ENCODE measurements at regions not wholly inside any gene's neighbourhood (a gene's known extent, or its start where the extent isn't known, plus 50 kb on each side); places are given as distances from the start of the nearest gene placed in this dataset.

DNA sequence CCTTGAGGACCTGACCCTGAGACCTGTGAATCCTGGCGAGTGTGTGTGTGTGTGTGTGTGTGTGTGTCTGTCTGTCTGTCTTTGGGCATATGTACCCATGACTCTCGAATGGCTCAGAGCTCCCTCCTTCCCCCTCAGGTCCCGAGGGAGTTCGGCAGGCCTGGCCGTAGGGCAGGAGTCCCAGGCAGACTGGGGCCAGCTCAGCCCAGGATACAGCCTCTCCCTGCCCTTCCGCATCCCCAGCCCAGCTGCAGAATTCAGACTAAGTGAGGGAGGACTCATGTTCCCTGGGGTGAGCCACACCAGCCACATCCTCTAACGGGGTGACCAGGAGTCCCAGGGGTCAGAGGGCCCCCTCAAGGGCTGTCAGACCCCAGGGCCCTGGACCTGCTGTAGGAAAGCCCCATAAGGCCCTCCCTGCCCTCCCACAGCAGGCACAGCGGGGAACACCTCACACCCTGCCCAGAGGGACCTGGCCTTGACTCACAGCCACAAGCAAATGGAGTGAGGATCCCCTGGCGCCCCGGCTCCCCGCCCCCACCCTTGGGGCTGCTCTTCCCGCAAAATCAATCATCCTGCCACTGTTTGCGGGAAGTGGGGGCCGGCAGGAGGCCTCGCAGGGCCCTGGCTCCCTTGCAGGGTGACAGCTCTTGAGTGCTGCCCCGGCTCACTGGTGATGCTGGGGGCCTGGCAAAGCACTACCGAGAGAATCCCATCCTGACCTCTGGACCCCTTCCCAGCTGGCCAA lies 101.7 kb upstream of the CASZ1 start:
- no peak for DNase-seq

DNA sequence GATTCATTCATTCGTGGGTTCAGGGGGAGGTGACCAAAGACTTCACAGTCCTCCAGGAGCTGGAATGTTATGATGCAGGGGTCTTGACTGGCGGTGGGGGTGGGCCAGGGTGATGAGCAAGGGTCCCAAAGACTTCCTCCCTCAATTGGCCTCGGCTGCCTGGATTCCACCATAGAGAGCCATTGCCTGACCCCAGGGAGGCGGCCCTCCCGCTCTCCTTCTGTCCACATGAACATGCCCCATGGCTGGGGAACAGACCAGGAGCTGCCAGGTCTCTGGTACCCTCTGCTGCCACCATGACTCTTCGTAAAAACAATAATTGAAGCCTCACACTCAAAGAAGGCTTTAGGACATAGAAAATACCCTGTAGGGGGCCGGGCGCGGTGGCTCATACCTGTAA lies 102.5 kb upstream of the CASZ1 start:
- no peak for DNase-seq

DNA sequence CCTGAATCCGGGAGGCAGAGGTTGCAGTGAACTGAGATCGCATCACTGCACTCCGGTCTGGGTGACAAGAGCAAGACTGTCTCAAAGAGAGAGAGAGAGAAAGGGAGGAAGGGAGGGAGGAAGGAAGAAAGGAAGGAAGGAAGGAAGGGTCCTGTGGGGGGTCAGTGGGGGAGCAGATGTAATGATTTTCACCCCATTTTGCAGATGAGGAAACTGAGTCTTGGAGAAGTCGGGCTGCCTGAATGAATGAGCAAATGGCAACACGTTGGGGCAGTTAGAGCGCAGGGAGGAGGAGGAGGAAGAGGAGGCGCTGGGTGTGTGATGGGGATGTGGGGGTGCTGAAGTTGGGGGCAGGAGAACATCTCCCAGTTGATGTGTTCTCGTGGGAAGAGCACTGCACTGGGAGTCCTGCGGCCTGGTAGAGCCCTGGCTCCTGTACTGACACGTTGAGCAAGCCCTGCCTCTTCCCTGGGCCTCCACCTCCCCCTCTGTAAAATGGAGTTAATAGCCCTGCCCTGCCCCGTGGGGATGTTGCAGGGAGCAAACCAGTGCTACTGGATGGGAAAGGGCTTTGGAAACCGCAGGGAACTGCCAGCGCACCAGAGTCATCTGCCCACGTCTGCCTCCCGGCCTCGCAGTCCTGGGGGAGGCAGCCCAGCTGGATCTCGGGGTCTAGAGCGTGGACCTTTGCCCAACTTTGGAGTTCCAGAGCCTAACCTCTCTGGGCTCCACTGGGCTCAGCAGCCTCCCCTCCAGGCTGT lies 103.2 kb upstream of the CASZ1 start:
- DNase-seq = no peak

DNA sequence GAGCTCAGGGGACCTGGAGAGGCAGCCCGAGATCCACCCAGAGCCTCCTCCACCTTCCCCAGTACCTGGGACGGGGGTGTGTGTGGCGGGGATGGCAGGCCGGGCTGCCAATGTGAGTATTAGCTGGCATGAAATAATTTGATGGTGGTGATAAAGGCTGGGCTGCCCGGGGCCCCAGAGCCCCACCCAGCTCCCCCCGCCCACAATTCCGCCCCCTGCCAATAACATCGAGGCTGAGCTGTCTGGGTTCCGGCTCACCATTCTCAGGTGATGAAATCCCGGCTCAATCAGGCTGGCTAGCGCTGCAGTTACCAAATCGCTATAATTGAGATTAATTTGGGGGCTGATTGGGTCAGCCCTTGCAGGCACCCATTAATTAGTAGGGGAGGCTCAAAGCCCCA lies 103.8 kb upstream of the CASZ1 start:
- DNase-seq = no peak

DNA sequence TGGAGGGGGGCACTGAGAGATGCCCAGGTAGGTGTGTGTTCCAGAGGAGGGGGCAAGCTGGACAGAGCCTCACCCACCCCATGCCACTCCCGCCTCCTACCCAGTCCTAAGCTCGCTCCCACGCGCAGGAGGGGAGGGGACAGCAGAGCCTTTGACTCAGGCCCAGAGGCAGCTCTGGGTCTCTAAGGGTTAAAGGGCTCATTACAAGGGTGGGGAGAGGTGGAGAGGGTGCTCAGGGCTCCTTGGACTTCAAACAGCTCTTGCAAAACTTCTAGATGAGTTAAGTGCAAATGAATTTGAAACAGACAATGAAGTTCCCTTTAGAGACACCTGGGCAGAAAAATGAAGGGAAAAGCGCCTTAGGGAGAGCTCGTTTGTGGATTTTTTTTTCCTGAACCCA lies 104.2 kb upstream of the CASZ1 start:
- no peak for DNase-seq

DNA sequence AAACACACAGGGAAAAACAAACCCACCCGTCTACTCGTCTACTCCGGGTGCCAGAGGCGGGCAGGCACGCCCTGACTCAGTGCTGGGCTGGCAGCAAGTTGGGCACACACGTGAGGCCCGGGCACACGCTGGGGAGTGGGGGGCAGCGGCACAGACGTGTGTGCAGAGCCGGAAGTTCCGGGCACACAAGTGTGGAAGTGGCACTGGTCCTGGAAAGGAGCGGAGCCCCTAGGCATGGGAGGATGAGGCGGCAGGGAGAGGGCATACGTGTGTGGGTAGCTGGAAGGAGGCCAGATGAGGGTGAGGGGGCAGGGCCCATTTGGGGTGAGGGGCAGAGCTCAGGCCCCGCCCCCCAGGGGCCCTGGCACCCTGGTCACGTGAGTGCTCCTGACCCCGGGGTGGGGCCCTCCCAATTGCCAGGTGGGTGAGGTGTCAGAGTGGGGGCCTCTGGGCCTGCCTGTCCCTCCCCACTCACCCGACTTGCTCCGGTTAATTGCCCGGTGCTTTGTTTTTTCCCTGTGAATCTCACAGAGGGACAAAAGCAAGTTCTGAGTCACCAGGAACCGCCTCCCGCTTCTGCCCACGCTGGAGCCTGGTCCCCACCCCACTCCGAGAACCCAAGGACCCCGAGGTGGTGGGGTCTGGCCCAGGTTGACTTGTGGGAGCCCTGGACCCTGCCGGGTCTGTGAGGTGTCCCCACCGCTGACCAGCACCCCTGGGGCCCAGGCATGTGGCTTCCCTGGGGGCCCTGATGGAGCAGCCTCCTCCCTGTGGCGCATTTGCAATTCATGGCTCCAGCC lies 104.8 kb upstream of the CASZ1 start:
- no peak for DNase-seq

DNA sequence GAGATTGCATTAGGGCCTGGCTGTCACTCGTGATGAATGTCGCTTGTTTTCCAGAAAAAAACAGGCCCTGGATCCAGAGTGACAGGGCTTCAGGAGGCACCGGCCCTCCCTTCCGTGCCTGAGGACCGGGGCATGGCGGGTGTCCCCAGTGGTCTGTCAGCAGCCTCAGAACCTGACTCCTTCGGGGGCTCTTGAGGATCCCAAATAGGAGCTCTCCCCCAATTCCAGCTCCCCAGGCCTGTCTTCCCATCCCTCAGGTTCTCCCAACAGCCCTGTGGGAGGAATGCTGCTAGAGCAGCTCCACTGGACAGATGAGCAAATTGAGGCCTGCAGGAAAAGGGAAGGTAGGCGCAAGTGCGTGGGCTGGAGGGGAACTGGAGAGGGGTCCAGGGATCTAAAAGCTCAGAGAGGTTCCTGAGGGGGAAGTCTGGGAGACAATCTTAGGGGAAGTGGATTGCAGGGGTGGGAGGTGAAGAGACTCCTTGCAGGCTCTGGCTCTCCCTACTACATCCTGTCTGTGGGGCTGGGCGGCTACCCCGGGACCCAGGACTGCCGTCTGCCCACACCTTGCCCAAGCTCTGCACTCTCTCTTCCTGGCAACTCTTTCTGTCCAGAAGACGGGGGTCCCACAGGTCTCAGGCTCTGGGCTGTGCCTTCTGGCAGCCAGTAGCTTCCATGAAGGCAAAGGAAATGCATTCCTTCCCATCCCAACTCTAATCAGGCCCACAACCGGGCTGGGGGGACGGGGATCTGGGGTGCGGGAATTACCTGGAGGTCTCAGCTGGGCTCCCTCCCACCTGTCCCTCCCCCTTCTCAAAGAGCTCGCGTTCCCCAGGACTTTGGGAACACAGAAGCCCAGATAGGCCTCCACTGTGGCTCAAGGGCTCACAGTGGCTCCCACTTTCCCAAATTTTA lies 105.7 kb upstream of the CASZ1 start:
- DNase-seq = no peak

DNA sequence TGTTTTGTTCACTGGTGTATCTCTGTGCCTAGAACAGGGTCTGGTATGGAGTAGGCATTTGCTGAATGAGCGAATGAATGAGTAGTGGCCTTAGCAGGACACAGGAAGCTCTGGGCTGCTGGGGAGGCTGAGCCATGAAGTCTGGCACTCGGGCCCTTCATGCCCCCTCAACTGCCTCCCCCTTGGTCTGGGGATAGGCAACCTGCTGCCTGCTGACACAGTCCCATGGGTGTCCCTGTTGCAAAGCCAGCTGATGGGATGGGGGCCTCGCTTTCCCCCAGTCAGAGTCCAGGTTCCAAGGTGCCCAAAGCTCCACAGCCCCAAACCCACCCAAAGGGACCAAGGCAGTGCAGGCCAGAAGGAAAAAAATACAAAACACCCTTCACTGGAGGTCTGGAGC lies 107.0 kb upstream of the CASZ1 start:
- no peak for DNase-seq

DNA sequence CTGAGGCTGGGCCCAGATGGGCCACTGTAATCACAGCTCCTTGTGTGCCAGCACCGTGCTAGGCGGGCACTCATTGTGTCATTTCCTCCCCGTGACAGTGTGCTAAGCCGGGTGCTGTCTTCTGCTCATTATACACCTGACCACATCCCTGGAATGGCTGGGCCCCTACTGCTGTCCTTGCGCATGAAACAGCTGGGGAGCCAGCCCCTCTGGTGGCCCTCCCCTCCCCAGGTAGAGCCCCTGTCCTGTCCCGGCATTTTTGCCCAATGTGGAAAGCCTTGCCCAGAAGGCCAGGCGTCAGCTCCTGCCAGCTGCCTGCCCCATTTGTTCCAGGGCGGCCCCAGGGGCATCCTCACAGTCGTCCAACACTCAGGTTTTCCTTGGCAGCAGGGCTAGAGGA lies 107.4 kb upstream of the CASZ1 start:
- DNase-seq = no peak

DNA sequence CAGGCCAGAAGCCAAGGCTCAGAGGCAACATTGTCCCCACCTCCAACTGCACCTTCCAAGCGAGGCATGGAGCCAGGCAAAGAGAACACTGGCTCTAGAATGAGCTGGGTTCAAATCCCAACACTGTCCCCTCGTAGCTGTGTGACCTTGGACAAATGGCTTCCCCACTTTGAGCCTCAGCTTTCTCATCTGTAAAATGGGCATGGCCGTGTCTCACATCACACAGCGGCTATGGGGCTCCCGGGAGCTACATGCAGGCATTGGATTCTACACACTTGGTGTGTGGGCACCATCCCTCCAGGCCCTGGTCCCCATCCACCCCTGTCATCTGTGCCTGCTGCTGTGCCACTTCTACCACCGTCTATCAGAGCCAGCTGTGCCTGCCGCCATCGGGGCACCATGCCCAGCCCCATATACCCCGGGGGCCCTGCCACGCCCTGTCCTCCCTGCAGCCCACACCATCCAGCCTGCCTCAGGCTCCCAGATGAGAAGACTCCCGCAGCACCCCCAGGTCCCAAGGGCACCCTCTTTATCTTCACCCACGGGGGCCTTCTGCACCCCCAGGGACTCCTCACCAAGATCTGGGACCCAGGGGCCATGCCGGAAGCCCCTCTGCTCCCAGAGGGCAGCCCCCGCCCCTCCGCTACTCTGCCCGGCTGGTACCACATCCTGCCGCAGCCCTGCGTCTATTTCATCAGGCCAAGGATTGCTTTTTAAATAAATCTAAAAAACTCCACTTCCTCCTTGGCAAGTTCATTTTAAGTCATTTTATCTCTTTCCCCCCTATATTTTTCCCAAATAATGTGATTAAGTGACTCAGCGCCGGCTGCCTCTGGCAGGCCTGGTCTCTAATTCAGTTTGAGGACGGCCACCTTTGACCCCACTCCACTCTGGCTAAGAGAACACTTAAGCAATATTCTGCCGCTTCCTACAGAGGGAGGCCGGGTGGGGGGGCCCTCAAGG lies 107.8 kb upstream of the TARDBP start:
- DNase-seq = no peak

DNA sequence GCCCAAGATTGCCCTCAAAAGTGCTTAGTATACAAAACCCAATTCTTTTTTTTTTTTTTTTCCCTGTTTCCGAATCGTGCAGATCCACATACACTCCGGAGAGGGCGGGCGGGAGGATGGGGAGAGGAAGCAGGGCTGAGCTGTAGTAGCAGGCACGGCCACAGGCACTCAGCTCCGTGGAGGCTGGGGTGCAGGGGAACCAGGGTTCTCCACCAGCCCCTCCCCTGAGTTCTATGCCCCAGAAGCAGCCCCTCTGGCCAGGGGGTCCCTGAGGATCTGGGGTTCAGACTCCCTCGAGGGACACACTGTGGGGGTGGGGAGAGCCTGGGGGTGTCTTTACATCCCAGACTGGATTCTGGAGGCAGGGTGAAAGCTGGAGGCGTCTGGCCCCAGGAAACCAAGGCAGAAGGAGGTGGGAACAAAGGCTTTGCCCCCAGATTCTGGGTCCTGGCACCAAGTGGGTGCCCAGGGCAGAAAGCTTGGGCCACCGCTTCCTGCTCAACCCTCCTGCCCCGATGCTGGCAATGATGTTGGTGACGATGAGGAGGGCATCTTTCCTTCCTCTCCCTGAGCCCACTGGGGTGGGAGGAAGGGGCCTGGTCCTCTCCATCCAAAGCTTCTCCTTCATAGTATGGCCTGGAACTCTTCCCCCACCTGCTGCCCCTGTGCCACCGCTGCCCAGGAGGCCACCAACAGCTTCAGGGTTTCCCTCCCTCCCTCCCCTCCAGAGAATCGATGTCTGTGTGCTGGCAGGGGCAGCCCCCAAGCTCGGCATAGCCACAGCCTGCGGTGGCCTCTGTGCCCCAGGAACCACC lies 106.4 kb upstream of the TARDBP start:
- no peak for DNase-seq

DNA sequence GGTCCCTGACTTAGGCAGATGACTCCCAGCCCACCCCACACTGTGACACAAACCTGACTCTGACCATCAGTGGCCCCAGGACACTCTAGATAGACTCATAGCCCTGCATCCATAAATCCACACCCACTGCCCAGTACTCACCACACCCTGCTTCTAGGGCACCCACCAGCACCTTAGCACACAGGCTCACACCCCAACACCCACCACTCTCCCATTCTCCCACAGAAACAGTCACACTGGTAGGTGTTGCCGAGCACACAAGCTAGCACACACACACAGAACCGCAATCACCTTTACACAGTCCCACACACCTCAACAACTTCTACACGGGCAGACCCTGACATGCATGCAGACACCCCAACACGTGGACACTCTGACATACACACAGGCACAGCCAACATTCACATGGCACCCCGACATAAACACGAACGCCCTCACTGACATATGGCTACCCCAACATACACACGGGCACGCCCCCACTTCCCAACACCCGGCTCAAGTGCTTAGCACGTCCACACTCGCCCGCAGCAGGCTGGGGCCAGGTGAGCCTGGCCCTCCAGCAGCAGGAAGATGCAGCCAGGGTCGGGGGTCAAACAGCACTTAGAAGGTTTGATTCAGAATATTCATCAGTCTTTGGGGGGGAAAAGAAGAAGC lies 105.5 kb upstream of the TARDBP start:
- DNase-seq = no peak

DNA sequence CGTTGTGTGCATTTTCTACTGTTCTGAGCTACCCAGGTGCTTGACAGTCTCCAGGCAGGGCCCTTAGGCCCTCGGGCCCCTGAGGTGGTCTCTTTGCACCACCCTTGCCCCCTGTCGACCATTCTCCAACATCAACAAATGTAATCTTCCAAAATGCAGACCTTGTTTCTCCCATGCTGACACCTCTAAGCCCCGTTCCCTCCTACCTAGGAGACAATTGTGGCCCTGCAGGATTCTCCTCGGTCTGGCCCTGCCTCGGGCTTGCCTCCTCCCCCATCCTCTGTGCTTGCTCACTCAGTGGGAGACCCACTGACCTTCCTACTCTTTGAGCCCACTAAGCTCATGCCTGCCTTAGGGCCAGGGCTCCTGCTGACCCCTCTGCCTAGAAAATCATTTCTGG lies 104.2 kb upstream of the TARDBP start:
- DNase-seq = no peak

DNA sequence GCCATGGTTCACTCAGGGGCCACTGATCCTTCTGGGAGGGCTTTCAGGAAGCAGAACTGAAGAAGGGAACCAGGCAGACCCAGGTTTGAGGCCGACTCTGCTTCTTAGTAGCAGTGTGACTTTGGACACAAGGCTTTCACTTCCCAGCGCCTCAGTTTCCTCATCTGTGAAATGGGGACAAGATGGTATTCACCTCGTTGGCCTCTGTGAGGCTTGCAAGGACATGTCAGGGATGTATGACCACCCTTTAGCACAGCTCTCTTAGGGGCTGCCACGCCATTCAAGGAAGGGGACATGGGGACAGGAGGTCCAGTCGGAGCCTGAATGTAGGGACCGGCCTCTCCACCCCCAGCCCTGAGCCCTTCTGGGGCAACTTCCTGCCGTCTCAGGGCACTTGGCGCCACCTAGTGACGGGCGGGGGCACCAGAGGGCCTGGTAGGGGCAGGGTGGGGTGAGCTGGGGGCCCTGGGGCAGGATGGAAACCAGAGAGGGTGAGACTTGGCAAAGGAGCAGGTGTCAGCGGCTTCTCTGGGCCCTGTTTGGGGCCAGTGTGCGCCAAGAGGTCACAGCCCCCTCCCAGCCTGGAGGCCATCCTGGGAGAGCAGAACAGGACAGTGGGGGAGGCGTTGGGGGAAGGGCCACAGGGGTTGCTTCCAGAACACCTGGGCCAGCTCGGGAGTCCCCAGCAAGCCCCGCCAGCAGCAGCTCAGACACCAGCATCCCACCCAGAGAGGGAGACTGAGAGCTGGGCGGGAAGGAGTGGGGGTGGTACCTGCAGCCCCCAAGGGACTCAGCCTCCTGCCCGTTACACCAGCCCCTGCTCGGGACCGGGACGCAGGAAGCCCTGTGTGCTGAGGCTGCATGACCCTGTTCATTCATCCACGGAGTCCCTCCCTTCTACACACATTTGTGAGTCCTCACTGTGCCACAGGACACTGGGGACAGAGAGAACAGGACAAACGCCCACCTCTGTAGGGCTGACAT lies 102.5 kb upstream of the TARDBP start:
- no peak for DNase-seq

DNA sequence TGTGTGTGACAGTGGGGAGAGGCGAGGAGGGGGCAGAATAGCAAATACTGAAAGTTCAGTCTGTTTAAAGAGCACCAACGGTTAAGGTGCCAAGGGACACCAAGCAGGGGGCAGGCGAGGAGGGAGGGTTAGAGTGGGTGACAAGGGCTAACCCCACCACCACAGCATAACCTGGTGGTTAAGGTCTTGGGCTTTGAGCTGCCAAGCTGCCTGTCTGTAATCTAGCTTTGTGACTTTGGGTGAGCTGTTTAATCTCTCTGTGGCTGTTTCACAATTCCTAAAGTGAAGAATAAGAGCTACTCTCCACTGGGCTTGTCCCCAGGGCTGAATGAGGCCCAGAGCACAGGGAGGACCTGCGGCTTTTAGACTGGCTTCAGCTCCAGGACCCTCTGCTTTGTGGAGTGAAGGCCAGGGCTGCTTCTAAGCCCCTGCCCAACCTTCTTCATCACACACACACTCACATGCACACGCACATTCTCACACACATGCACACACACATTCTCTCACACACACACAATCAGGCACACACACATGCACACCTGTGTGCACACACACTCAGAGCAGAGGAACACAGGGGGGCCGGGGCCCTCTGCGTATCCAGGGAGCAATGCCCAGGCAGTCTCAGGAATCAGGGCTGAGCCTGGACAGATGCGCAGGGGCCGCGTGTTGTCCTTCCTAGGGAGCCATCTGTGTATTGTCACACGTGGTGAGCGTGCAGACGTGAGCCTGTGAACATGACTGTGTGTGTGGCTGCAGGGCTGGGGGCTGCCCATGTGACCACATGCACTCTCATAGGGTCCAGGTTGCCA lies 101.6 kb upstream of the TARDBP start:
- no peak for DNase-seq

DNA sequence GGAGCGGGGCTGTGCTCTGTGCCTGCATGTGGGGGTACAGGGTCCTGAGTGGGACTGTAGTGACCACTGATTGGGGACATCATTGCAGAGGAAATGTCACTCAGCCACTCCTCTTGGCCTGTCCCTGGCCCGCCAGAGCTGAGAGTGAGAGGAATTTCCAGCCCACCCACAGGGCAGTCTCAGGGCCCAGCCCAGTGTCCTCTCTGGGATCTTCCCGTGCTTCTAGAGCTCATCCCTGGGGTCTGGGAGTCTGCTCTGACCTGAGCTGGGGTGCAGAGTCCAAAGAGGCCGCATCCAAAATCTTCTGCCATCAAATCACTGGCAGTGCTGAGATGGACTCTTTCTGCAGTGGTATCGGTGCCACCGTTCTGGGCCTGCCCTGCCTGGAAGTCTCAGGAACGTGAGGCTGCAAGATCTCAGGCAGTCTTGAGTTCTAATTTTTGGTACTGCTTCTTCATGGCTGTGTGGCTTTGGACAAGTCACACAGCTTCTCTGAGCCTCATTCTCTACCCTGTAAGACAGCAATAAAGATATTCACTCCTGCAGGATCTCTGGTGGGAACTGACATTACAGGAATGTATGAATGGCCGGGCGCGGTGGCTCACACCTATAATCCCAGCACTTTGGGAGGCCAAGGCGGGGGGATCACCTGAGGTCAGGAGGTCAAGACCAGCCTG lies 100.8 kb upstream of the TARDBP start:
- no peak for DNase-seq

DNA sequence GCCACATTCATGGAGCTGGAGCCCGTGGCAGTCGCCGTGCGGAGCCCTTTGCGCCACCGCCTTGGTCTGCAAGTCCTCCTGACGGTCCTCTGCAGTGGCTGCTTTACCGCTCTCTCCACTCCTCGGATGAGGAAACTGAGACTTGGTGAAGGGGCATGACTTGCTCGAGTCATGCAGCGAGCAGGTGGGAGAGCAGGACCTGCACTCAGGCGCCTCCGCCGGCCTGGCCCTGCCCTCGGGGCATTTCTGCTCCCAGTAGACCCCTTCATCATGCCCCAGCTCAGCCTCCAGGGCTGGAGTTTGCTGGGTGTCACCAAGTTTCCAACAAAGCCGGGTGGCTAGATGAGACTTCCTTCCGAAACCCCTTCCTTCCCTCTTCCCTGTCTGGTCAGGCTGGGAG lies 100.0 kb upstream of the TARDBP start:
- DNase-seq = no peak

Measured in NCI-H774 (cell line).